Fibroblast of skin of left biceps (primary cell): ENCODE measurements at regions not wholly inside any gene's neighbourhood (a gene's known extent, or its start where the extent isn't known, plus 50 kb on each side); places are given as distances from the start of the nearest gene placed in this dataset.

ENCODE experiments used
- DNase-seq, 2 experiments: peaks; one replicate each; pipeline ENCODE4 v3.0.0-alpha.2; 2013; ENCODE audit warnings: low read depth in 2 of 2

DNA sequence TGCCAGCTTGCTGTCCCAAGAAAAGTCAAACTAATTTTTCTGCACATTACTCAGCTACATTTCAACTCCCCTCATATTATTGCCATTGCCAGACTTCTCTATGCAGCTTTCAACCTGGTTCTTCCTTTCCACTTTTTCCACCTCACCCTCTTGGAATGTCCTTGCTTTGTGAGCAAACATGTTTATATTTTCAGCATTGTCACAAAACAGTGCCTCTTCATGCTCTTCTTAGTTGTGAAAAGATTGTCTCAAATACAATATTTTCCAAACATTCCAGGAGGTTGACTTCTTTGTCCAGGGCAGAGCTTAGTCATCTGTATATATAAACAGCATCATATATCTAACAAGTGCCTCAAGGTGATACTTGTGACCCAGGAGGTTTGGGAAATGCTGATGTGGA is 803.3 kb upstream of the CELF4 start:
- DNase-seq = no peak

DNA sequence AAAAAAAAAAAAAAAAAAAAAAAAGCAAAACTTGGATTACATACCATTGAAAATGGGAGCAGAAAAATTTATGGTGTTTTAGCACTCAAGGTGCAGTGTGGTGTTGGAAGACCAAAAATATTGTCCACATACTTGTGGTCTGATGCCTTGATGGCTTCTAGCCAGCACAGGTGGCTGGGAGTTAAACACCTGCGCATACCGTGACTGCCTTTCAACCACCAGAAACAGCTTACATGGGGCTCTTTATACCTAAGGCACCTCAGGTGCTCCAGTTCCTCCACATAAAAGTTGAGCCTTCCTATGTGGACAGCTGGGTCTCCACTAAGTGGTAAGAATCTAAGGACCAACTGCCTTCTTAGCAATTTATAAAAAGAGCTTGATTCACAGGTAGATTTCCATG is 802.6 kb upstream of the CELF4 start:
- DNase-seq = no peak

DNA sequence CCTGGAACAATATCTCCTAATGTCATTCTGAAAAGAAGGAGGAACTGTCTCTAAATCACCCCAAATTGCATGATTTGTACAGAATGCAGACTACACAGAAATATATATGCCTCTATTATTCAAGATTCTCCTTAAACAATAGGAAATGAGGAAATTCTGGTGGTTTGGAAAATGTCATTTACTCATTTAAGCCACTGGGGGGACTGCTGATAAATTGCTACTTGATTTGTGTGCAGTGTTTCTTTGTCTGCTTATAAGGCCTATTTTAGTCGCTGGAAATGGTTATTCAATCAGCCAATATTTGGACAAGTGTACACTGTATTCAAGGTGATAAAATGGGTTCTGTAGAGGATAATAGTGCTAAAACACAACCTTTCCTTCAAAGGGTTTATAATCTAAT is 801.9 kb upstream of the CELF4 start:
- DNase-seq = no peak

DNA sequence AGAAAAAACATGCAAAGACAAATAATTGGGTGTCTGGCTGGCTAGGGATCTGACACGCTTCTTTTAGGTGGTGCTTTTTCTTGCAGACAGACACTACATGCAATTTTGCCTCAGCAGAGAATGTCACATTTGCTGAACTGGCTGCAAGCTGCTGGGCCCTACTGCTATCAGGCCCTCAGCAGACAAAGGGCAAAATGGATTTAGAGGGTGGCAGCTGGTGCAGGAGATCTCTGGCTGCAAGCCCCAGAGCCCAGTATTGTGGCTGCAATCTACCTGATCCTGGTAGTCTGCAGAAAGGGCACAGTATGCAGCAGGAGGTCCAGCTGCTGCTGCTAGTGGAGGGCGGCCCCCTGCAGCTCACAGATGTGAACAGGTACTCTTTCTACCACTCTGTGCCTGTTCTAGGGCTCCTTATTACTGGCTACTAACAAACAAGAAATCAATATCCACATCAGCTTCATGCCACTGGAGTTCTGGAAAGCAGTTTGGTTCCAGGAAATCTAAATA is 796.7 kb upstream of the CELF4 start:
- DNase-seq = no peak

DNA sequence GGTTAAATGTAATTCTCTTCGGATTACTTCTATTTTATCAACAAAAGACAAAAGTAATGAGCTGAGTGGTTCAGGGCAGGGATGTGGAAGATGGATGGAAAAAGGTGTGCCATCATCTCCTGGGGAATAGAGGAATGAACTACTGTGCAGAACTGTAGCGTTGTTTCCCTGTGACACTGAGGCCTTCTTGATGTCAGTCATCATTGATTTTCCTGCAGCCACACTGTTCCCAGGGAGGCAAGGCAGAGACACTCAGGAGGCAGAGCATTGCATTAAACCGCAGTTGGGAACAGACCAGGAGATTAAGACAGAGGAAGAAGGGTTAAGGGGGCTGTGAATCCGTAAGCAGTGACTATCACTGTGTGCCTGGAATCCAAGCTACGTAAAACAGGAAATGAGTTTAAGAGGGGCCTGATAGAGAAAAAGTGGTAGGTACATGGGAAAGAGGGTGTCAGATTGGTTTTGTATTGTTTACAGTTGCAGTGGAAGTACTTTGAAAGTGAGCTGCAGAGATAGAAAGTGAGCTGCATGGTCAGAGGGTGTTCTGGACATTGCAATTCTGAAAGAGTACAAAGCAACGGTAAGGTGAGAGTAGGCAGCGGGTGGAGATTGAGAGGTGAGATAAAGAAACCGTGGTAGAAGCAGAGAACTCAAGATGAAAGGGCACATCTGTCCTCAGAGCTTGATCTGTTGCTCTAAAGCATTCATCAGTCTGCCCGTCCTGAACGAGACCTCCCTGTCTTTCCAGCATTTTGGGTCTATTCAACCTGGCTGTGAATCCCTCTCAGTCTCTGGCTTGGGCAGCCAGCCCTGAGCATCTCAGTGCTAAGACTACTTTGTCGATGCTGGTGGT is 793.4 kb upstream of the CELF4 start:
- DNase-seq = no peak

DNA sequence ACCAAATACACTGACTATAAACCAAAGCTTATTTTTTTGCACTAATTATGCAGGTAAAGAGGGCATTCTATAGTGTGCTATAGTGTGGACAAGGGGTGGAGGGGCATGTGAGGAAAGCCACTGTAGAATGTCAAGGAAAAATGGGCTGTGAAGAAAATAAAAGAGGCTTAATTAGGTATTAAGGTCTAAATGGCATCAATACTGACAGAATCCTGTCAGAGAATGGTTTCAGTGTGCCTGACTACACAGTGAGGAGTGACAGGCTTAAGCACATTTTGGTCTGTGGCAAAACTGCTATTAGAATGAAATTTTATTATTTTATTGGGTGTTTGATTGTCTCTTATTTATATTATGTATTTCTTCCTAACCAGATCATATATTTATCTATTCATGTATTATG is 787.6 kb upstream of the CELF4 start:
- DNase-seq = no peak

DNA sequence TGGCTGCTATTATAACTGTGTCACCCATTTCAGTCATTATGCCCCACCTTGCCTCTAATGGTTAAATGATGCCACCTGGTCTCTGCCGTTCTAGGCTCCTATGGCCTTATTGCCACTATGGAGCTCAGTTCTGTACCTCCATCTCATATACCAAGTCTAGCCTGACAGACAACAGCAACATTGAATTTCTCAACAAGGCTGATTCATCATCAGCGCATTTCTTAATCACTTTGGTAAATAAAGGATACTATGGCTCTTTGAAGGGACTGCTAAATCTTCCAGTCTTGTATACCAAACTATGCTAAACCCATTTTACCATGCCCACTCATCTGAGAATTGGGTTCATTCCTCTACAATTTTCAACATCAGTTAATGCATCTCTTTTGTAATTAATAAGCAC is 784.5 kb upstream of the CELF4 start:
- no peak for DNase-seq

DNA sequence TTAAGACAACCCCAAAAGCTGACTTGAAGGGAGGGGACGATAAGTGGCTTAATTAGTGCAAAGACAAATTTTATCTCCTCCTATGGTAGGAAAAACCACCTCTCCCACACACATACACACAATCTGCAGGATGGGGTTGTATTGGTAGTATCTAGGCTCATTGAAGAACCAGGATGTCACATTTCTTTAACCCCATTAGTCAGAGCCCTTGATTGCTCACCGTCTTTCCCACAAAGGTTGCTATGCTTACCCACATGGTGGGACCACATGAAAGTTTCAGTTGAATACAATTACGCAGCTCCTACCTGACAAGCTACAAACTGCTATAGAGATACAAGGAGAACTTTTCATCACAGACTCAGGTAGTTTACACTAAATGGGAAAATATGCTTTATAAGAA is 765.0 kb upstream of the CELF4 start:
- no peak for DNase-seq

DNA sequence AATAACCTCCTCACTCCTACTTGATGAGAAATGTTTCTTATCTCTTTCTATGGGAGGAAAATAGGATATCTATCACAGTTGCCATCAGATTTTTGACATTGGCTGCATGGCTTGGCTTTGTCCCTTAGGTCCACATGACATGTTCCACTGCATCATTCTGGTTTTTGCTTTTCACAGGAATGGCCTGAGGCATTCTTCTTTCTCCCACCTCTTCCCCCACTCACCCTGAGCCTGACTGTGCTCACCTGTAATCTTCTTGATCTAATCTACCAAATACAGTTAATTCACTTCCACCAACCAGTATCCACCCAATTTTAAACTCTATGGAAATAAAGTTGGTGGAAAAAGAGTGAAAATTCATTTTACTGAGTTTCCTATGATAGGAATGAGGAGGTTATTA is 763.5 kb upstream of the CELF4 start:
- DNase-seq = no peak

DNA sequence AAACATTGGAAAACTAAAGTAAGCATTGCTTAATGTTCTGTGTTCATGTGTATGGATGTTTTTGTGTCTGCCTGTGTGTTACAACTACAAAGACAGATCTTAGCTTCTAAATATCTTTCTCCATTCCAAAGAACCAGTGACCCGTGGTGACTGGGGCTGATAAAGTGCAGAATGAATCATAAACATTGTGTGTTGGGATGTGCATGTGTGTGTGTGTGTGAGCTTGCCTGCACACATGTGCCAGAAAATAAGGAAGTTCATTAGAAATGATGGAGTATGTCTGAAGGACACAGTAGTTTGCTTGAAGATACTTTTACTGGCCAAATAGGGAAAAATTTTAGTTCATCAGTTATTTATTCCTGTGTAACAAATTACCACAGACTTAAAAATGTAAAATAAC is 756.6 kb upstream of the CELF4 start:
- no peak for DNase-seq

DNA sequence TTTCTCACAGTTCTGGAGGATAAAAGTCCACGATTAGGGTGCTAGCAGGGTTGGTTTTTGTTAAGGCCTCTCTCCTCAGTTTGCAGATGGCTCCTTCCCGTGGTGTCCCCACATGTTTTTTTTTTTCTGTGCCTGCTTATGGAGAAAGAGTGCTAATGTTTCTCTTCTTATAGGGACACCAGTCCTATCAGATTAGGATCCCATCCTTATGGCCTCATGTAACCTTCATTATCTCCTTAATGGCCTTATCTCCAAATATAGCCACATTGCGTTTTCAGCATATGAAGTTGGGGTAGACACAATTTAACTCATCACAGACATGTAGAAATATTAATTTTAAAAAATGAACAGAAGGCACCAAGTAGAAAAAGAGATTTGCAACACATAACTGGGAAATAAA is 755.7 kb upstream of the CELF4 start:
- no peak for DNase-seq

DNA sequence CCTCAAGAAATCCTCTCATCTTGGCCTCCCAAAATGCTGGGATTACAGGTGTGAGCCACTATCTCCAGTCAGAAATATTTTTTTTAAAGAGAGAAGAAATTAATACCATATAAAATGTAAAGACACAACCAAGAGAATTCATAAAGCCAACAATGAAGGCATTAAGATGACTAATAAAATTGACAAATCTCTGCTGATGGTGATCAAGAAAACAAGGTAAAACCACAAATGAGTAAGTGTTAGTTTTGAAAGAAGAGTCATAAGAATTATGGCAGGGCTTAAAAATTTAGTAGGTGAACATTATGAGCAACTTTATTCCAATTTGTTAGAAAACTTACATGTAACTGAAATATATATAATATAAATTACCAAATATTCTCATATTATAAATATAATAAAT is 752.8 kb upstream of the CELF4 start:
- DNase-seq = no peak

DNA sequence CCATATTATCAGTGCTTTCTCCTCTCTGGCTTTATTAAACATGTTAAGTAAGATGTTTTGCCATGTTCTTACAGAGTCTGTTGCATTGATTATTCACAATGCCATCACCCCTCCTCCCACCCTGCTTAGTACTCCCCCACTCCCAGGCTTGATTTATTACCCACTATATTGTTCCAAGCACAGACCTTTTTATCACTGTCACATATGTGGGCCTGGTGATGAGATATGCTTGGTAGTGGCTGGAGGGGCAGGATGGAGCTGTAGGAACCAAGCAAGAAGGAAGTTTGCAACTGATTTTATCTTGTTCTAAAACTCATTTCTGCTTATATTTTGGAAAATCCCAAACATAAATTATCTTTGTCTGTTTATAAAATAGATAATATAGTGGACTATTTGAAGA is 748.2 kb upstream of the CELF4 start:
- no peak for DNase-seq

DNA sequence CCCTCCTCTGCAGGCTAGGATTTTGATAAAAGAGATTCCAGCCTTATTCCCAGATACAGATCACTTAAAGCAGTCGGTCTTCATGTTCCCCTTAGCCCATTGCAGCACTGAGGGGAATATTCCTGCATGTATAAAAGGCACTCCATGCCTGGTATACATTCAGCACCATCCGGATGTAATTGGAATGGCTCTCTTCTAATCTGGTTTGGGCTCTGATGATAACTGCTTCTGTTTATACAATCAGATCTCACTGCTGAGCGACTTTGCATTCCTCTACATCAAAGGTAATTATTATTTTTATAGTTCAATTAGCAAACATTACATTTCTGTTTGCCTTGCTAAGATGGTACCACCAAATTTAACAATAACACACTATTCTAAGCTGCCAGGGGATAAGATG is 746.9 kb upstream of the CELF4 start:
- DNase-seq = no peak

DNA sequence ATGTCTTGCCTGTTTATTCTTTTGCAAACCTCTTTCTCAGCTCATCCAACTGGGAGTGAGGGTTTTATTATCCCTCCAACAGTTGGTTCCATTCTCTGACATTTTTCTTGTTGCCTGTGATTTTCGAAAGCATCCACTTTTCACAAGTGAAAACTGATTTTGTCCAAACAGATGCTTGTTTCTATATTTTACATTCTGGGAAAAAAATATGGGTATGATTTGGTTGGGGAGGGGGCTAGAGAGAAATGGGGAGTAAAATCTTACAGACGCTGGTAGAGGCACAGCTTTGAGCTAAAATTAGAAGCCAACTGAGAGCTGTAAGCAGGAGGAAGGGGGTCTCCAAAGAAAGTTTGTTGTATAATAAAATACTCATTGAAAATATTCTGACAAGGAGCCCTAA is 745.3 kb upstream of the CELF4 start:
- DNase-seq = no peak

DNA sequence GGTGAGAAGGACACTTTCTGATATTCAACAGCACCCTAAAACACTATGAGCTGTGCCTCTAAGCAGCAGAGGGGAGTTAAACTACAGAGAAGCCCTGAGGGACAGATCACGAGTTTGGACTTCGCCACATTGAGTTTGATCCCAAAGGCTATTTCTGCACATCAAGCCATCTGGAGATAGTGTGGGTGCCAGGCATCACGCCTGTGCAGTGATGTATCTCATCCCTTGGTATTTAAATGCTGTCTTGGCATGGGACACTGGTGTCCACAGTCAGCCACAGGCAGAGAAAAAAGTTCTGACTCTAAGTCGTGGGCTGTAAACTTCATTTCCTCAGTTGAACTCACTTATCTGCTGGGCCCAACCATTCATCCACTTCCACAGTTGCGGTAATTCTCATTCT is 742.3 kb upstream of the CELF4 start:
- DNase-seq = no peak

DNA sequence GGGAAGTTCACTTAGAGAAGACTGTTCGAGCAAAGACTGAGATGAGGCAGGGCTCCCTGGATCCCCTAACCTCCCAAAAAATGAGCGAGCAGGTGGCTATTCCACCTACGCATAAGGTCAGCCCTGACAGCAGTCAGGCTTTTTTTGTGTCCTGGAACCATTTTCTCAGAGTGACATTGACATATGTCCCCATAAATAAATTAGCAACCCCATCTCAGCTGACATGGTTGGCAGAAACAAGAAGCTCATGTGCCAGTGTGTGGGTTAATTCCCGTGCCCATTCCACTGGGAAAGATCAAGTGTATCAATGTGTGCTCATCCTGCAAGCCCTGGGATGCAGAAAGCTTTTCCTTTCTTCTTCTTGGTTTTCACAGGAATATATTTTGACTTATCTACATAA is 740.4 kb upstream of the CELF4 start:
- no peak for DNase-seq

DNA sequence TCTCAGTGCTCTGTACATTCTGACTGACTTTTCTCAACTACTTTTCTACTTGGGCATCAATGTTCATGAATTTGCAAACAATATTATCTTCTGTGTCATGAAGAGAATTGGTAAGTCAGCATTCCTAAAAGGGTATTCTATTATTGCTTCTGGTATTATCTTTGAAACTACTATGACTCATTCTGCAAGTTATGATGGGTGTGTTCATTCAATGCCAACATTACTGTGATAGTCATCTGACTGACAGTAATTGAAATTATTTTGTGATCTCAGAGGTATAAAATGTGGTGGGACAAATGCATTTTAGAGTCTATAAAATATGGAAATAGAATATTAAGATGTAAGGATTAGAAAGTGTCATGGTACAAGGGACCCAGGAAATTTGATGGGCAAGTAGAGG is 736.0 kb upstream of the CELF4 start:
- DNase-seq = no peak

DNA sequence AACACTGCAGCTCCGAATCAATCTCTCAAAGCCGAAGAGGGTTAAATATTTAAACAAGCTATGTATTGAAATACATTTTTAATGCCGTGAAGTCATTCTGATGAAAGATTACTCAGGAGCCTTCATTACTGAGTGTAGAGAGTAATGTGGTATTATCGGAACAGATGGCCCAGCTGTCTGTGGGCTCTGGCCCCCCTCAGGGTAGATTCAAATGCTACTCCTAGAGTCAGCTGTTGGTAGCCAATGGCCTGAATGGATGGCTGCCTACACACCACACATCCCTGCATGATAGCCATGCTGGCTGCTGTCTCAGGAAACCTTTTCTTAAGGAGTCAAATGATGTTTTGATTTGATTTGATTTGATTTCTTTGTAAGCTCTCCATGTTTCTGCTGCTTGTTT is 732.3 kb upstream of the CELF4 start:
- no peak for DNase-seq

DNA sequence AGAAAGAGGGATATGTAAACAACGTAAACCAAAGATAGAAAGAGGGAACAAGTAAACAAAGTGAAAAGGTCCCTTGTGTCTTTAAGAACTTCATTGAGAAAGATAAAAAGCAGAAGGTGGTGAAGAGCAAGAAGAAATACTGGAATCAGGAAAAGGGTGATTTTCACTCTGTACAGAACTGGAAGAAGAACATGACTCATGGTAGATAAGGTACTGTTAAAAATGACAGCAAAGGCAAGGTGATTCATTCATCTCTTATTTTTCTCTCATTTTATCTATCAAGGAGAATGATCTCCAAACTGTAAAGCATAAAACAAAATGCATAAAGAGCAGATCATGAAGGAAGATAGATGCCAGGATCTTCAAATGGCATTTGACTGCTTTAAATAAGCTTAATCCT is 724.6 kb upstream of the CELF4 start:
- DNase-seq = no peak

DNA sequence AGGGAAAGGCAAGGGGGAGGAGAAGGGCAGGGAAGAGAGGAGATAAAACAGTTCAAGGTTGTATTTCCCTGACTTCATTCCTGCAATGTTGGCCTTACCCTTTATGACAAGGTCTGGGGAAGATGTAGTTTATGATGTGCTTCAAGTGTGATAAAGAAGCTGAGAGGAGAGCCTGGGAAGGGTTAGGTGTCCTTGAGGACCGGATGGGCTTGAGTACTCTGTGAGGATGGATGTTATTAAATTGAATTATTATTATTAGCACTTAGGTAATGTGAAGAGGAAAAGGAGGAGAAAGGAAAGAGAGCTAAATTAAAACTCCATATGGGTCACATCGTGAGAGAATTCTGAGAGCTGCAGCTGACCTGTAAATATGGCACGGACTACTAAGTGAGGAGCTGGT is 719.4 kb upstream of the CELF4 start:
- no peak for DNase-seq

DNA sequence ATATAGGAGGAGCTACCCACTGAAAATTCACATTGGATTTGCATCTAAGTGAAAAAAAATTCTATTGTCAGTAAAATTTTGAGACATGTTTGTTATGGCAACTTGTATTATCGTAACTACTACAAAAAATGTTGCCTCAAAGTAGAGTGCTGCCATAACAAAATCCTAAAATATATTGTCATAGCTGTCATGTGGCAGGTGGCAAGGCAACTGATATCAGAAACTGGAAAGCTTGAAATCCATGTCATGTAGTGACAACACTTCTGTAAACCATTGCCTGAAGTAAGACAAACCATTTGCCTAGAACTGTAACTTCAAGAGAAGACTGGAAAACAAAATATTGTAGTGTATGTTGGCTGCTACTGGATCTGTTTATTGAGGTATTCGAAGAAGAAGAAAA is 697.5 kb upstream of the CELF4 start:
- no peak for DNase-seq

DNA sequence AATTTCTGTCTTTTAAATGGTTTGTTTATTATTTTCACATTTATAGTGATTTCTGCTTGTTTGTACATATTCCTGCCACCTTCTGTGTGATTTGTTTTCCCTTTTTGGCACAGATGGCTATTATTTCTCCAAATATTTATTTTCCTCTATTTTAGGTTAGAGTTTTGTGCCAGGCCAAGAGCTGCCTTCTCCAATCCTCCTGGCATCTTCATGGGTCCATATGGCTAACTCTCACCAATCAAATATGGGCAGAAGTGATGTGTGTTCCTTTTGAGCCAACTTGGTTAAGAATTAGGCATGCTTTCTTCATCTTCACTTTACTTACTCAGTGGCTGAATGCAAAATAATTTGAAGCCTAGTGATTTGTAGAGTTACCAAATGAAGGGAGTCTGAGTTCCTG is 697.1 kb upstream of the CELF4 start:
- no peak for DNase-seq

DNA sequence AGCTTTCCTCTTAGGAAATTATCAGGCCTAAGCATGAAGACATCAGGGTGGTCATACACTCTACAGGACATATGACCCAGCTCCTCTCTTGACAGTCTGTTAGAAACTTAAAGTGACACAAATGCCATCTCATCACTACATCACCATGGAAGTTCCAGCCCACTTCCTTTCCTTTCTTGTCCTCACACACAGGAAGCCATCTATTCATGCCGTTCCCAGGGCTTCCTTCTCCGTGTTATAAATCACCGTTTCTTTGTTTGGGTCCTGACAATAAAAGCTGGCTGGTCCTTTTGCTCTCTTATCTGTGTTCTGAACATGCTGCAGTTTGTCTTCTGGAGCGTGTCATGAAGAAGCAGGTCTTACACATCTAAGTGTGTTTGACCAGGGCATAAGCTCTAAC is 692.1 kb upstream of the CELF4 start:
- no peak for DNase-seq
